ENCODE measurements at regions not wholly inside any gene's neighbourhood (a gene's known extent, or its start where the extent isn't known, plus 50 kb on each side); places are given as distances from the start of the nearest gene placed in this dataset.

DNA sequence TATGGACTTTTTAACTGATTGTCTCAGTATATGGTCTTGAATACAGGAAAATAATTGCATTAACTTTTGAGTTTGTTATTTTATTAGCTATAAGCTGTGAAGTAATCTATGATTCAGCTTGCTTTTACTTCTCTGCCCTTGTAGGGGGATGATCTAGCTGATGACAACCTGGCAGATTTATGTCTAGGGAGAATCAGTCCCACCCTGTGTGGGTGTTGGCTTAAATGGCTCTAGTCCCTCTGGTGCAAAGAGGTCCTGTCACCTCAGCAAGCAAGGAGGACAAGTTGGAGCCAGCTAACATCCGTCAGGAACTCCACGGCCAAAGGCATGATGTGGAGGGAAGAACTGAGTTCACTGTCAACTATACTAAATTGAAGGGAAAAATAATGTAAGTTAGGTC lies 495.3 kb downstream of the BMP2 start:
- TF ChIP-seq, protein P1, sequence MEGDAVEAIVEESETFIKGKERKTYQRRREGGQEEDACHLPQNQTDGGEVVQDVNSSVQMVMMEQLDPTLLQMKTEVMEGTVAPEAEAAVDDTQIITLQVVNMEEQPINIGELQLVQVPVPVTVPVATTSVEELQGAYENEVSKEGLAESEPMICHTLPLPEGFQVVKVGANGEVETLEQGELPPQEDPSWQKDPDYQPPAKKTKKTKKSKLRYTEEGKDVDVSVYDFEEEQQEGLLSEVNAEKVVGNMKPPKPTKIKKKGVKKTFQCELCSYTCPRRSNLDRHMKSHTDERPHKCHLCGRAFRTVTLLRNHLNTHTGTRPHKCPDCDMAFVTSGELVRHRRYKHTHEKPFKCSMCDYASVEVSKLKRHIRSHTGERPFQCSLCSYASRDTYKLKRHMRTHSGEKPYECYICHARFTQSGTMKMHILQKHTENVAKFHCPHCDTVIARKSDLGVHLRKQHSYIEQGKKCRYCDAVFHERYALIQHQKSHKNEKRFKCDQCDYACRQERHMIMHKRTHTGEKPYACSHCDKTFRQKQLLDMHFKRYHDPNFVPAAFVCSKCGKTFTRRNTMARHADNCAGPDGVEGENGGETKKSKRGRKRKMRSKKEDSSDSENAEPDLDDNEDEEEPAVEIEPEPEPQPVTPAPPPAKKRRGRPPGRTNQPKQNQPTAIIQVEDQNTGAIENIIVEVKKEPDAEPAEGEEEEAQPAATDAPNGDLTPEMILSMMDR (IDR thresholded peaks at IDR 0.05): no peak
- no peak overlapping the region for H3K4me3 ChIP-seq
- DNase-seq: no peak
- intact Hi-C loops (cut with DNase I, micrococcal nuclease): no loop called here
- H3K9me3 ChIP-seq: no peaks in the 10 kb centered on the region
- H3K4me1 ChIP-seq (ENCODE audit: low read depth): no peaks in the 10 kb centered on the region
- no peak for ATAC-seq
- H3K36me3 ChIP-seq (ENCODE audit: low read depth): no peaks in the 10 kb centered on the region

DNA sequence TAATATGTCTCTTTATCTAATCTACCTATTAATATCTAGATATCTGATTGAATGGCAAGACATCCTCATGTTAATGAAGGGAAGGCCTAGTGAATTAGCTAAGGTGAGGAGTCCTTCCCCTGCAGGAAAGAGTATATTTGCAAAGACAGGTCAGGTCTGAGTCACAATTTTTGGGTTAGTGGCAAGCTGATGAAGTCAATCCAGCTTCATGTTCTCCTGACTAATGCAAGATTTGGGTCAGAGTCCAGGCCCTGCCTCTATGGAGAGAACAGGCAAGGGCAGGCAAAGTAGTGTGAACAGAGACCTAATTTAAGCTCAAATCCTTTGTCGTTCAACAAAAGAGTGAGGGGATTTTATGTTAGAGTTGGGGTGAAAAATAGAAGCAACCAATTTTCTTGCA lies 496.7 kb downstream of the BMP2 start:
- H3K9me3 ChIP-seq: no peaks in the 10 kb centered on the region
- TF ChIP-seq, protein P1 (IDR thresholded peaks at IDR 0.05): no peak
- no peaks in the 10 kb centered on the region for H3K4me1 ChIP-seq (ENCODE audit: low read depth)
- ATAC-seq: no peak
- no peak for DNase-seq
- intact Hi-C loops (cut with DNase I, micrococcal nuclease): no loop called here
- no peaks in the 10 kb centered on the region for H3K36me3 ChIP-seq (ENCODE audit: low read depth)
- H3K4me3 ChIP-seq: no peak overlapping the region

GRCh38 chr20:7269452-7269851 lies 502.0 kb downstream of the BMP2 start:
- no peaks in the 10 kb centered on the region for H3K36me3 ChIP-seq (ENCODE audit: low read depth)
- no peaks in the 10 kb centered on the region for H3K9me3 ChIP-seq
- TF ChIP-seq, protein P1 (IDR thresholded peaks at IDR 0.05): no peak
- H3K4me1 ChIP-seq (ENCODE audit: low read depth): no peaks in the 10 kb centered on the region
- intact Hi-C loops (cut with DNase I, micrococcal nuclease): no loop called here
- ATAC-seq (no peak), DNase-seq (no peak)
- no peak overlapping the region for H3K4me3 ChIP-seq

- Histone ChIP-seq H3K36me3 (ENCODE audit: low read depth) (no peaks in the 10 kb centered on the region), H3K4me3 (no peak overlapping the region), H3K9me3 (no peaks in the 10 kb centered on the region), H3K4me1 (ENCODE audit: low read depth) (no peaks in the 10 kb centered on the region)
- ATAC-seq: no peak
- intact Hi-C loops (cut with DNase I, micrococcal nuclease): no loop called here
- DNase-seq: no peak
- TF ChIP-seq, protein P1 (IDR thresholded peaks at IDR 0.05): no peak
These were observed 505.0 kb downstream of the BMP2 start for GRCh38 chr20:7272512-7272911.

- no peaks in the 10 kb centered on the region for H3K9me3 ChIP-seq
- TF ChIP-seq, protein P1 (IDR thresholded peaks at IDR 0.05): no peak
- intact Hi-C loops (cut with DNase I, micrococcal nuclease): no loop called here
- no peak for ATAC-seq
- H3K4me3 ChIP-seq: no peak overlapping the region
- H3K4me1 ChIP-seq (ENCODE audit: low read depth): no peaks in the 10 kb centered on the region
- no peak for DNase-seq
- H3K36me3 ChIP-seq (ENCODE audit: low read depth): no peaks in the 10 kb centered on the region
These were observed 507.4 kb downstream of the BMP2 start for GRCh38 chr20:7274870-7275269.

GRCh38 chr20:7275645-7276237 lies 508.3 kb downstream of the BMP2 start:
- intact Hi-C loops (cut with DNase I, micrococcal nuclease): no loop called here
- Histone ChIP-seq H3K4me1 (ENCODE audit: low read depth) (no peaks in the 10 kb centered on the region), H3K9me3 (no peaks in the 10 kb centered on the region), H3K4me3 (no peak overlapping the region), H3K36me3 (ENCODE audit: low read depth) (no peaks in the 10 kb centered on the region)
- TF ChIP-seq, protein P1 (IDR thresholded peaks at IDR 0.05): no peak
- no peak for DNase-seq
- ATAC-seq: no peak
